COLO829 (cell line): ENCODE measurements at regions not wholly inside any gene's neighbourhood (a gene's known extent, or its start where the extent isn't known, plus 50 kb on each side); places are given as distances from the start of the nearest gene placed in this dataset.

Source experiments
- DNase-seq: peaks from one replicate; pipeline ENCODE4 v3.0.0; 2012; ENCODE audit warnings: low spot score

DNA sequence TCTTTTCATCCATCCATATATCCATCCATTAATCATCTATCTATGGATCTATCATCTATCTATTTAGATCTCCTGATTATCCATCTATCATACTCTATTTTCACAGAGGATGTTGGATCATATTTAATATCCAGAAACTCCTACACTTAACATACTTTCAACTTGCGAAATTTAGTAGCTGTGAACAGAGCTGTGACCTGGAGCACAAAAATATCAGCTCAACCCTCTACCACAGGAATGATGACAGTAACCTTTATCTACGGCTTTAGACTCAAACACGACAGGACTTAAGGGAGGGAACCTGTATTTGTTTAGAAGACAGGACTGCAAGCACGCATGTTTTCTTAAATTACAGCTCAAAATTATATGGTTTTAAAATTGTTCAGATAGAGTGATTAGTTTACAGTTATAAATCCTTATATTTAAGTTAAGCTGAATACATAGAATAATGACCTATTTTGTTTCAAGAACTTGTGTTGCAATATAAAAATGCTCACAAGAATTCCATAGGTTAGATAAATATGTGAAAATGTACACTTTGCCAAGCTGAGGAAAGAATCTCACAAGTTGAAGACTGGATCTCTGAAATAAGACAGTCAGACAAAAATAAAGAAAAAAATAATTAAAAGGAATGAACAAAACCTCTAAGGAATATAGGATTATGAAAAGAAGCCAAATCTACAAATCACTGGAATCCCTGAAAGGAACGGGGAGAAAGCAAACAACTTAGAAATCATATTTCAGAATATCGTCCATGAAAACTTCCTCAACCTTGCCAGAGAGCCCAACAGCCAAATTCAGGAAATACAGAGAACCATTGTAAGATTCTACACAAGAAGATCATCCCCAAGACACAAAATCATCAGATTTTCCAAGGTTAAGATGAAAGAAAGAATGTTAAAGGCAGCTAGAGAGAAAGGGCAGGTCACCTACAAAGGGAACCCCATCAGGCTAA is 142.0 kb downstream of the COL6A3 start:
- DNase-seq, result no peak
